Keratinocyte (primary cell): ENCODE measurements at regions not wholly inside any gene's neighbourhood (a gene's known extent, or its start where the extent isn't known, plus 50 kb on each side); places are given as distances from the start of the nearest gene placed in this dataset.

ENCODE experiments used
- DNase-seq: peaks from one replicate; pipeline ENCODE4 v3.0.0-alpha.2; 2011; ENCODE audit warnings: low read depth, missing footprints, low spot score
- FAIRE-seq: peaks from 2 replicates; lab custom pipeline; 2011; peaks lifted over from hg19 to GRCh38; lab: Jason Lieb, UNC
- H2AFZ ChIP-seq: 2 replicates; pipeline ENCODE4 v1.6.0; 2012; ENCODE audit warnings: low read length, control low read depth, inconsistent platforms; ENCODE audit not compliant: control insufficient read depth
- H3K27ac ChIP-seq: 2 replicates; pipeline ENCODE4 v1.5.1; 2011; ENCODE audit warnings: low read length; ENCODE audit not compliant: control insufficient read depth, insufficient read depth
- H3K27me3 ChIP-seq: 3 replicates; pipeline ENCODE4 v1.6.0; 2011; ENCODE audit warnings: low read length; ENCODE audit not compliant: control insufficient read depth, insufficient read depth; ENCODE audit errors: extremely low read depth
- H3K36me3 ChIP-seq, 2 experiments: 2 replicates in 1 of 2; 3 replicates in 1 of 2; pipeline ENCODE4 v1.5.1; 2011; ENCODE audit warnings: low read length in 2 of 2, mild to moderate bottlenecking in 1 of 2; ENCODE audit not compliant: control insufficient read depth in 2 of 2, insufficient read depth in 2 of 2; ENCODE audit errors: extremely low read depth in 1 of 2
- H3K4me1 ChIP-seq: 3 replicates; pipeline ENCODE4 v1.5.1; 2011; ENCODE audit warnings: low read length; ENCODE audit not compliant: control insufficient read depth, insufficient read depth; ENCODE audit errors: extremely low read depth
- H3K4me2 ChIP-seq: 3 replicates; pipeline ENCODE4 v1.6.0; 2011; ENCODE audit warnings: low read depth, low read length; ENCODE audit not compliant: control insufficient read depth, insufficient read depth; ENCODE audit errors: extremely low read depth
- H3K4me3 ChIP-seq, 3 experiments: fragments of 200-600 bp in 1 of 3; sonication (generic) in 1 of 3; 2 replicates in 2 of 3; 3 replicates in 1 of 3; pipeline ENCODE4 v1.5.1; 2011 to 2016; ENCODE audit warnings: low read length in 3 of 3, mild to moderate bottlenecking in 3 of 3, control low read depth in 2 of 3, inconsistent platforms in 1 of 3, low read depth in 1 of 3, mixed read lengths in 1 of 3, mixed run types in 1 of 3, moderate library complexity in 1 of 3; ENCODE audit not compliant: control insufficient read depth in 2 of 3, insufficient read depth in 2 of 3; ENCODE audit errors: extremely low read depth in 1 of 3
- H3K79me2 ChIP-seq: 2 replicates; pipeline ENCODE4 v1.6.0; 2012; ENCODE audit warnings: low read length; ENCODE audit not compliant: control insufficient read depth, insufficient read depth
- H3K9ac ChIP-seq: 3 replicates; pipeline ENCODE4 v1.6.0; 2011; ENCODE audit warnings: low read length; ENCODE audit not compliant: control insufficient read depth, insufficient read depth; ENCODE audit errors: extremely low read depth
- H3K9me1 ChIP-seq: 3 replicates; pipeline ENCODE4 v1.6.0; 2011; ENCODE audit warnings: low read length; ENCODE audit not compliant: control insufficient read depth, insufficient read depth; ENCODE audit errors: extremely low read depth
- H3K9me3 ChIP-seq: 2 replicates; pipeline ENCODE4 v1.5.1; 2012; ENCODE audit warnings: low read depth, low read length; ENCODE audit not compliant: control insufficient read depth
- H4K20me1 ChIP-seq: 3 replicates; pipeline ENCODE4 v1.6.0; 2011; ENCODE audit warnings: low read length; ENCODE audit not compliant: control insufficient read depth, insufficient read depth; ENCODE audit errors: extremely low read depth
- EZH2 ChIP-seq: IDR thresholded peaks from one replicate; pipeline ENCODE4 v1.6.1; 2012; ENCODE audit warnings: inconsistent platforms, mild to moderate bottlenecking, low read length, moderate library complexity
- dilution Hi-C: fragments of 300-500 bp; cut with MboI; formaldehyde crosslinking; loops from one replicate; pipeline ENCODE4 v1.7.0; 2020; ENCODE audit warnings: low sequenced_read_pairs; ENCODE audit not compliant: extremely low pct_ligation_motif_present
- TF ChIP-seq, protein P1 (sequence below), 3 experiments: IDR thresholded peaks in 1 of 3; conservative IDR thresholded peaks in 1 of 3; optimal IDR thresholded peaks in 1 of 3; 2 replicates in 2 of 3; 3 replicates in 1 of 3; pipeline versions ENCODE3 to v1.5.1; 2011; ENCODE audit warnings: low read length in 3 of 3, mild to moderate bottlenecking in 3 of 3, moderate library complexity in 2 of 3, control low read depth in 1 of 3, inconsistent platforms in 1 of 3; ENCODE audit not compliant: insufficient read depth in 2 of 3; ENCODE audit errors: extremely low read depth in 1 of 3

DNA sequence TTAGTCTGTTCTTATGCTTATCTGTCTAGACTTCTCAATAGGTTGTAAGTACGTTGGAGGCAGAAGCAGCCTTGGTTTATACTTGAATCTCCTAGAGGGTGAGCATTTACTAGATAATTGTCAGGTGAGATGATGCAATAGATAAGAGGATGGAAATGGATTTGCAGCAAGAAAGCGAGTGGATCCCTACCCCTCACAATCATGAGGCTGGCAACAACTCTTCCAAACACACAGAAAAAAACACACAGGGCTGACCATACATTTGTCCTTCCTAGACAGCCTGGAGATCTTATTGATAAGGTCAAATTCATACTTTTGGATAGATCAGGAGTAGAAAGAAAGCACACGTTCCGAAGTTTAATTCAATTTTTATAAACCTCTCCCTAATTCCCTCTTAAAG is 481.4 kb upstream of the CAMK1G start:
- Histone ChIP-seq H4K20me1 (no peaks in the 10 kb centered on the region), H3K9ac (no peak overlapping the region), H3K4me3 (no peak overlapping the region), H3K4me2 (no peak overlapping the region), H3K79me2 (no peaks in the 10 kb centered on the region), H3K9me1 (no peaks in the 10 kb centered on the region), H3K27me3 (peaks cover 3% of the 10 kb centered on the region), H3K9me3 (no peaks in the 10 kb centered on the region), H3K27ac (no peak overlapping the region), H2AFZ (no peak overlapping the region), H3K36me3 (no peaks in the 10 kb centered on the region), H3K4me1 (no peaks in the 10 kb centered on the region)
- DNase-seq (no peak), FAIRE-seq (no peak)
- TF ChIP-seq EZH2: no peak
- TF ChIP-seq, protein P1, sequence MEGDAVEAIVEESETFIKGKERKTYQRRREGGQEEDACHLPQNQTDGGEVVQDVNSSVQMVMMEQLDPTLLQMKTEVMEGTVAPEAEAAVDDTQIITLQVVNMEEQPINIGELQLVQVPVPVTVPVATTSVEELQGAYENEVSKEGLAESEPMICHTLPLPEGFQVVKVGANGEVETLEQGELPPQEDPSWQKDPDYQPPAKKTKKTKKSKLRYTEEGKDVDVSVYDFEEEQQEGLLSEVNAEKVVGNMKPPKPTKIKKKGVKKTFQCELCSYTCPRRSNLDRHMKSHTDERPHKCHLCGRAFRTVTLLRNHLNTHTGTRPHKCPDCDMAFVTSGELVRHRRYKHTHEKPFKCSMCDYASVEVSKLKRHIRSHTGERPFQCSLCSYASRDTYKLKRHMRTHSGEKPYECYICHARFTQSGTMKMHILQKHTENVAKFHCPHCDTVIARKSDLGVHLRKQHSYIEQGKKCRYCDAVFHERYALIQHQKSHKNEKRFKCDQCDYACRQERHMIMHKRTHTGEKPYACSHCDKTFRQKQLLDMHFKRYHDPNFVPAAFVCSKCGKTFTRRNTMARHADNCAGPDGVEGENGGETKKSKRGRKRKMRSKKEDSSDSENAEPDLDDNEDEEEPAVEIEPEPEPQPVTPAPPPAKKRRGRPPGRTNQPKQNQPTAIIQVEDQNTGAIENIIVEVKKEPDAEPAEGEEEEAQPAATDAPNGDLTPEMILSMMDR (optimal IDR thresholded peaks at IDR 0.05 in 1 of 3, IDR thresholded peaks at IDR 0.05 in 1 of 3, conservative IDR thresholded peaks at IDR 0.05 in 1 of 3; ENCODE audit: extremely low read depth in 1 of 3, insufficient read depth in 2 of 3, low read length in 3 of 3): no peak
- dilution Hi-C loops: no loop called here

DNA sequence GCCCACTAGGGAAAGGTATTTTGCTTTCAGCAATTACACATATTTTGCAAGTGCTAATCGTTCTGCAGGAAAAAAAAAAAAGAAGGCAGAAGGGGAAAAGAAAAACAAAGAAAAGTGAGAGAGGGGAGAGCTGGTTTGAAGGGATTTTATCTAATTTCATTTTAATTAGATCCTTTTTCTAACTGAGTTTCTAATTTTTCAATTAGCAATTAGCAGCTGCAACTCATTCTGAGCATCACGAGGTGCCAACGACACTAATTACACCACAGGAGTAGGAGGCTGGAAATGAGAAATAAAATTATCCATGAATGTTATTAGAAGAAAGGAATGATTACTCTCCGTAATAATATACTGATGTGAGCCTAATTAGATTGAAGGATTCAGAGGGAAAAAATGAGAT is 481.0 kb upstream of the CAMK1G start:
- H3K27me3 ChIP-seq: peaks cover 3% of the 10 kb centered on the region
- no peak for FAIRE-seq
- H2AFZ ChIP-seq: no peak overlapping the region
- no peak overlapping the region for H3K4me2 ChIP-seq
- H3K4me1 ChIP-seq: no peaks in the 10 kb centered on the region
- no peaks in the 10 kb centered on the region for H4K20me1 ChIP-seq
- H3K36me3 ChIP-seq: no peaks in the 10 kb centered on the region
- H3K9me1 ChIP-seq: no peaks in the 10 kb centered on the region
- no peak overlapping the region for H3K4me3 ChIP-seq
- H3K79me2 ChIP-seq: no peaks in the 10 kb centered on the region
- DNase-seq: no peak
- H3K9ac ChIP-seq: no peak overlapping the region
- TF ChIP-seq, protein P1 (optimal IDR thresholded peaks at IDR 0.05 in 1 of 3, IDR thresholded peaks at IDR 0.05 in 1 of 3, conservative IDR thresholded peaks at IDR 0.05 in 1 of 3; ENCODE audit: extremely low read depth in 1 of 3, insufficient read depth in 2 of 3, low read length in 3 of 3): no peak
- no peak for TF ChIP-seq EZH2
- no peak overlapping the region for H3K27ac ChIP-seq
- no peaks in the 10 kb centered on the region for H3K9me3 ChIP-seq
- dilution Hi-C loops: no loop called here
